GM10266 (cell line): ENCODE measurements at regions not wholly inside any gene's neighbourhood (a gene's known extent, or its start where the extent isn't known, plus 50 kb on each side); places are given as distances from the start of the nearest gene placed in this dataset.

Source experiments
- DNase-seq: peaks from one replicate; pipeline ENCODE4 v3.0.0; 2012; ENCODE audit errors: extremely low spot score
- TF ChIP-seq, protein P1 (sequence below): IDR thresholded peaks from 2 replicates; pipeline ENCODE4 v1.5.1; 2012; ENCODE audit warnings: mild to moderate bottlenecking, low read depth; ENCODE audit not compliant: control insufficient read depth, insufficient read depth; ENCODE audit errors: missing control alignments

DNA sequence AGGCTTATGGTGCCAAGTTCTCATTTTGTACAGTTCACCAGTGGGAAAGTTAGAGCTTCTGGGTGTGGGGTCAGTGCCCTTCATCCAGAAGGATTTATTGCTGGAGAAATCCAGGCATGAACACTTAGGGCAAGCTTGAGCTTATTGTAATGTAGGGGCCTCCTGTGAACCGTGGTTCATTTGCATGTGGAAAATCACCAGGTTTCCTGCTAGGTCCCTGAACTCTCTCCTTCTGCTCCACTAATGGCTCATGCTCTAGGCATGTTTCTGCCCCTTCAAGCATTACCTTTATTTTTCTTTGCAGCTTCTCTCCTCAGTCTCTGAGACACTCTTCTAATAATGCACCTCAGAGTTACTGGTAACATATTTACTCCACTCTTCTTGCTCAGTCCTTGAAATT is 79.3 kb upstream of the FAM98A start:
- TF ChIP-seq, protein P1, sequence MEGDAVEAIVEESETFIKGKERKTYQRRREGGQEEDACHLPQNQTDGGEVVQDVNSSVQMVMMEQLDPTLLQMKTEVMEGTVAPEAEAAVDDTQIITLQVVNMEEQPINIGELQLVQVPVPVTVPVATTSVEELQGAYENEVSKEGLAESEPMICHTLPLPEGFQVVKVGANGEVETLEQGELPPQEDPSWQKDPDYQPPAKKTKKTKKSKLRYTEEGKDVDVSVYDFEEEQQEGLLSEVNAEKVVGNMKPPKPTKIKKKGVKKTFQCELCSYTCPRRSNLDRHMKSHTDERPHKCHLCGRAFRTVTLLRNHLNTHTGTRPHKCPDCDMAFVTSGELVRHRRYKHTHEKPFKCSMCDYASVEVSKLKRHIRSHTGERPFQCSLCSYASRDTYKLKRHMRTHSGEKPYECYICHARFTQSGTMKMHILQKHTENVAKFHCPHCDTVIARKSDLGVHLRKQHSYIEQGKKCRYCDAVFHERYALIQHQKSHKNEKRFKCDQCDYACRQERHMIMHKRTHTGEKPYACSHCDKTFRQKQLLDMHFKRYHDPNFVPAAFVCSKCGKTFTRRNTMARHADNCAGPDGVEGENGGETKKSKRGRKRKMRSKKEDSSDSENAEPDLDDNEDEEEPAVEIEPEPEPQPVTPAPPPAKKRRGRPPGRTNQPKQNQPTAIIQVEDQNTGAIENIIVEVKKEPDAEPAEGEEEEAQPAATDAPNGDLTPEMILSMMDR = no peak
- DNase-seq = no peak

DNA sequence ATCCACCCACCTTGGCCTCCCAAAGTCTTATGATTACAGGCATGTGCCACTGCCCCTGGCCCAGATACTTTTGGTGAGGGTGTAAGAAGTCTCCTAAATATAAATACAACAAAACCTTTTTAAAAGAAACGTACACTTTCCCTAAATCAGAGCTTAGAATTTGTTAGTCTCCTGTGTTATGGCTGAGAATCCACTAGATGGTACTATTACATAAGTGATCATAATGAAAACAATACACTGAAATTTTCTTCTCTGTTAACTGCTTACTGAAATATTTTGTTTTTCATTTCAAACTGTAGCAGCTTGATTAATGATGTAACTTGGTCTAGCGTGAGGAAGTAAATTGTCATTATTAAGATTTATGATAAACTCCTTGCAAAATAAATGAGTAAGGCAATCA is 74.8 kb upstream of the FAM98A start:
- DNase-seq = no peak
- TF ChIP-seq, protein P1 = peak; percentile 50

DNA sequence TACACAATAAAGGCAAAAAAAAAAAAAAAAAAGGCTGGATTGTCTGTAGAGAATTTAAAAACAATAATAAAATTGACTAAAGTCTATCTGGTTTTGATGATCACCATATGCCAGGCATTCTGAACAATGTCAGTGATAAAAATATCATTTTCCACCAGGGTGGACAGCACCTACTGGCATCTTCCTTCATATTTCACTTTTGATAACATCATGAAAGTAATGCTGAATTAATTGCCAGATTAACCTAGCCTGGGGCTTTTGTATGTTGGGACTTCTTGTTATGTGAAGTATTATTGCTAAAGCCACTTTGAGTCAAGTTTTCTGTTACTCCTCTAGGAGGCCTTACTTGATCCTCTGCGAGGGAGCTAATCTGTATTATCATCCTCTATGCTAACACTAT is 73.8 kb upstream of the FAM98A start:
- DNase-seq = no peak
- TF ChIP-seq, protein P1 = no peak

DNA sequence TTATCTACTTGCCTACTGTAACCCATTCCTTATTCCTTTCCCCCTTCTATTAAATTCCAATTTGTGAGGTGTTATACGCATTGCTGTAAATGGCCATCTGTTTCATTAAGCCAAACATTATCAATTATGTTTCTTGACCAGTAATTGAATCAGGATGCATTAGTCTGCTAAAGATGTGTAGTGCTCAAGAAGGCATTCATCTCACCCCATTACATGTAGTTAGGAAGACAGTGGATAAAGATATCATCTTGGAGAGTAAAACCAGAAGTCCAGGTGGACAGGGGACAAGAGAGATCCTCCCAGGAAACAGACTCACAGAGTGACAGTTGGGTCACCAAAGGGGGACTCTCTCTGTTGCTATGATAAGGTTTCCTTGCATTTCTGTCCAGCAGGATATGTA is 73.3 kb upstream of the FAM98A start:
- TF ChIP-seq, protein P1 = no peak

DNA sequence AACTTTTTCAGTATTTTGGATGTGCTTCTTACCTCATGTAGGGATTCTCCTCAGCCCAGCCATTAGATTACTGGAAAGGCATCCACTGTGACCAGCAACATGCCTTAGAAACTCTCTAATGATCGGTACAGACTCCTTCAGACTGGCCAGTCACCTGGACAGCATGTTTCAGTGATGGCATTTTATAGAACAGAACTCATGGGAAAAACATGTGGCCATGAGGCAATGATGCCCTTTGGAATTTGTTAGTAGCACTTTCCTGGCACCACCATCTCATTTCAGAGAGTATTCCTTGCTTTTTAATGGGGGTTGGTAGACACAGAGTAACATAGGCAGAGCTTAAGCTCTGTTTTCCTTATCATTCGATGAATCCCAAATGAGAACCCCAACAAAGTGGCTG is 72.1 kb upstream of the FAM98A start:
- DNase-seq = no peak
- TF ChIP-seq, protein P1 = no peak

More for the DNA sequence above, 73.3 kb upstream of the FAM98A start:
- DNase-seq = no peak

DNA sequence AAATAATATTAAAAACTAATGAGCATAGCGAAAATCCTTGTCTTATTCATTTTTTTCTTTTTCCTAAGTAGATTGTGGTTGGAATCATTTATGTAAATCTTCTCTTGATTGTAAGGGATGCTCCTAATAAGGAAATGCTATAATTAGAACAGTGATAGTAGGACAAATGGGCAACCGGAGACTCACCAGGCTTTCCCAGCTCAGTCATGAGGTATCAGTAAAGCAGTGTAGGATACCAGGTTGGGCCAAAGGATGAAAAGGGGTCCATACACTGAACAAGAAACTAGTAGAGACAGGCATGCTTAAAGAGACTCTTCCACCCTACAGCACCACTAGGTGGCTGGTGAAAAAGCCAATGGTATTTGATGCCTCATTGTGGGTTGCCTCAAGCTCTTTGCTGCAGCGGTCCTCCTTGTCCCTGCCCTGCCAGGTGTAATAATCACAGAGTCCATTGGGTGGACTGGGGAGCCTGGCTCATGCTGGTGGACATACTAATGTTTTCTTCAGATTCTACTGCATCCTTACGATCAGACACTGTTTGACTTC is 71.4 kb upstream of the FAM98A start:
- DNase-seq = no peak
- TF ChIP-seq, protein P1 = no peak

DNA sequence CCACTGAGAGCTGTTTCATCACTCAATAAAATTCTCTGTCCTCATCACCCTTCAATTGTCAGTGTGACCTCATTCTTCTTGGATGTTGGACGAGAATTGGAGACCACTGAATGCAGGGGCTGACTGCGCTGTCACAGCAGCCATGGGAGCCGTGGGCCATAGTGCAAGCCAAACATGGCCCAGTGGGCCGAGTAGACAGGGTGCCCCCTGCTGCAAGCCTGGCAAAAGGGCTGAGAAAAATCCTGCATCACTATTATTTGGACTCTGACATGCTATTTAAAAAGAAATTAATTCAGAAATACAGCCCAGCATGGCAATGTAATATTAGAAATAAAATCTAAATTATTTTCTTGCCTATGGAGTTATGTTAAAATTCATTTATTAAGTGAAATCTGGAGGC is 67.8 kb upstream of the FAM98A start:
- DNase-seq = no peak

More for the DNA sequence above, 67.8 kb upstream of the FAM98A start:
- TF ChIP-seq, protein P1 = no peak
